Adrenal gland (tissue), 5 donors: ENCODE measurements at regions not wholly inside any gene's neighbourhood (a gene's known extent, or its start where the extent isn't known, plus 50 kb on each side); places are given as distances from the start of the nearest gene placed in this dataset.

Experiments used
- CTCF ChIP-seq, 6 experiments: fragments of 450-650 bp in 4 of 6; fragments of 200-600 bp in 2 of 6; sonication (generic) in 1 of 6; IDR thresholded peaks; 1 replicate in 5 of 6; 2 replicates in 1 of 6; pipeline versions ENCODE4 v1.5.1 to v1.8.0; 2016 to 2021; ENCODE audit warnings: antibody characterized with exemption in 6 of 6, mild to moderate bottlenecking in 2 of 6, moderate library complexity in 1 of 6
- POLR2A ChIP-seq, 2 donors: fragments of 450-650 bp; IDR thresholded peaks; one replicate each; pipeline ENCODE4 v1.6.1; 2017; ENCODE audit warnings: antibody characterized with exemption in 2 of 2, mild to moderate bottlenecking in 2 of 2, moderate library complexity in 1 of 2
- donor health status: DM: no; HTN: no; CAD: no.

- no peak for TF ChIP-seq POLR2A (IDR thresholded peaks at IDR 0.05)
- no peak for TF ChIP-seq CTCF (IDR thresholded peaks at IDR 0.05)
These were observed 66.6 kb downstream of the RPL27A start for GRCh38 chr11:8749202-8749601.
